Hematopoietic multipotent progenitor cell (in vitro differentiated cells): ENCODE measurements at regions not wholly inside any gene's neighbourhood (a gene's known extent, or its start where the extent isn't known, plus 50 kb on each side); places are given as distances from the start of the nearest gene placed in this dataset.
"Not testable (repeated sequence)": the region's sequence is repeated elsewhere in the genome, so short reads cannot be mapped to it uniquely, and the experiment has no call there.

Experiments used
- DNase-seq, 3 donors: peaks; one replicate each; pipeline ENCODE4 v3.0.0-alpha.2; 2011 to 2015; ENCODE audit warnings: low read depth in 2 of 3, low spot score in 2 of 3

- DNase-seq = no peak
Observed at GRCh38 chr1:100791586-100791985, 72.0 kb downstream of the VCAM1 start.

DNA sequence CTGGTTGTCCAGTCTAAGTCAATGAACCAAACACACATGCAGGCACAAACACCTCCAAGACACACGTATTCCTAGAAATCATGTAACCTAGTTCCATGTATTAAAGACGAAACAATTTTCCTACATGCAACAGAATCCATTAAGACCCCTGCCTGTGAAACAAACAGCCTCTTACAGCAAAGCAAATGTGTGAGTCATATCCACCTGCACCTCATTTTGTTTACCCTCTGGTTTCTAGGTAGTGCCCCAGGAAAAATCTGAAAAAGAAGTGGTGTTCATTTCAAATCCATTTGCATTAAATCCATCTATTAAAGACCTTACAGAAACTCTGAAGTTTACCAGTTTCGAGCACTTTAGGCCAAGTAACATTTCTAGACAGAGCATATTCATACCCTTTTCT, 74.1 kb downstream of the VCAM1 start:
- no peak for DNase-seq

DNA sequence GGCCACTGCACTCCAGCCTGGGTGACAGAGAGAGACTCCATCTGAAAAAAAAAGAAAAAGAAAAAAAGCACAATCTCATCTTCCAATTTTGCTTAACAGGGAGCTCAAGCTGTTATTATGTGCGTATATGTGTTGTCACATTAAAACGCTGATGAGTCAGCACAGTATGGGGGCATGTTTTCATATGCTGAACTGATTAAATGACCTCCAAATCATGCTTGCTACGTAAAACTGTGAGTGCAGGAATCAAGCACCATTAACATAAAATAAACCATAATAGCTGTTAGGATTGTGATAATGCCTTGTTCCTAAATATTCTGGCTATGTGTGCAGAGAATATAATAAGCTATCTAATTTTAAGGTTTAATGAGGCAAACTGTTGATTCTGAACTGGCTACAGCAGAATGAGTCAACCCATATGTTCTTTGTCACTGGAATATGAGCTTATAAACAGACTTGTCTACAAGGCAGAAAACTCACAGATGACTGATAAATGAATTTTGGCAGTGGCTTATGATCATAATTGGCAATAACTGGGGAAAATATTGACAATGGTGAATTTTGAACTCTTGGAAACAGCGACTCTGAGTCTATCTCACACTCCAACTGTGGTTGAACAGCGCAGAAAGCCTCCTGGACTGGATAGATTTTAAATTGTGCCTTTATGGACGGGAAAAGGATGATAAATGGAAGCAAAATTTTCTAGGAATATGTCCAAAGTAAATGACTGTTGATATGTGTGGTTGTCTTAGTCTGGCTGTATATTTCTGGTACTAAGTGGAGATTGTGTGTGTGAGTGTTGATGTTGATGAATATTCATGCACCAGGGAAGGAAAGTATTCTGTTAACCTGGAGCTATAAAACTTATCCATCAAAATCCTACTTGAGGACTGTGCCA, 75.5 kb downstream of the VCAM1 start:
- no peak for DNase-seq

GRCh38 chr1:100795646-100795985, 76.1 kb downstream of the VCAM1 start:
- DNase-seq = no peak

- DNase-seq = no peak
Observed at GRCh38 chr1:100796046-100796445, 76.5 kb downstream of the VCAM1 start.

- DNase-seq = no peak
Observed at GRCh38 chr1:100799548-100799947, 80.0 kb downstream of the VCAM1 start.

DNA sequence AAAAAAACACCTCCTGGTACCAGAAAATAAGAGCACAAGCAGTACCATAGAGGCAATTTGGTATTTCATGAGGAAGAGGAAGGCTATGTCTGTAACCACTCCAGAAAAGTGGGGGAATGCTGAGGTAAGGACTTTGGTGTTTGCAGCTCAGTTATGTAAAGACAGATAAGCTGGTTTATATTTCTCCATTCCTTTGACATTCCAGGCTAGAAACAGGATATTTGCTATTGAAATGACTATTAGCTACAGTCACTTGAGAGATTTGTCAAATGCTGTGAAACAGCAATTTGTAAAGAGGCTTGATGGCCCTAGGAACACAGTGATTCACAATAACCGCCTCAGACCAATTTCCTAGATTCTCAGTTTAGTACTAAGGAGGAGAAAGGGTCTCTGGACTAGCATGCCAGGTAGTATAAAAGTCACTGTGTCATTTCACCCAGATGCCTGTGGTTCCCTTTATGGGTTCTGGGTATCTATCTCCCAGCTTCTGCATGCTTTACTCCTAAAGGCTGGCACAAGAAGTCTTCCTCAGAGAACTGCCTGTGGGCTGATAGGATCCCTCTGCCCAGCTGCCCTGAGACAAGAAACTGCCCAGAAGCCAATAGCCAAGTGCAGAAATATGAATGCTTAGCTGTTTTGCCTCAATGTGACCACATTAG, 80.5 kb downstream of the VCAM1 start:
- DNase-seq = no peak

DNA sequence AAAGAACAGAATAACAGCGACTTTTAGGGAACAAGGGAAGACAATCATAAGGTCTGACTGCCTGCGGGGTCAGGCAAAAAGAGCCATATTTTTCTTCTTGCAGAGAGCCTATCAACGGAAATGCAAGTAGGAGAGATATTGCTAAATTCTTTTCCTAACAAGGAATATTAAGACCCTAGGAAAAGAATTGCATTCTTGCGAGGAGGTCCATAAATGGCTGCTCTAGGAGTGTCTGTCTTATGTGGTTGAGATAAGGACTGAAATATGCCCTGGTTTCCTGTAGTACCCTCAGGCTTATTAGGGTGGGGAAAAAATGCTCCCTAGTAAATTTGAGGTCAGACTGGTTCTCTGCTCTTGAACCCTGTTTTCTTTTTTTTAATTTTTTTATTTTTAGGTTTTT, 81.7 kb downstream of the VCAM1 start:
- peak in 1 of 3 donors; percentile 18 for DNase-seq

- not testable (repeated sequence) for DNase-seq
Observed at GRCh38 chr1:100803280-100803679, 83.7 kb downstream of the VCAM1 start.

- DNase-seq = no peak
Observed at GRCh38 chr1:100806601-100807000, 87.1 kb downstream of the VCAM1 start.

- no peak for DNase-seq
Observed at GRCh38 chr1:100810360-100810759, 84.3 kb downstream of the EXTL2 start.

DNA sequence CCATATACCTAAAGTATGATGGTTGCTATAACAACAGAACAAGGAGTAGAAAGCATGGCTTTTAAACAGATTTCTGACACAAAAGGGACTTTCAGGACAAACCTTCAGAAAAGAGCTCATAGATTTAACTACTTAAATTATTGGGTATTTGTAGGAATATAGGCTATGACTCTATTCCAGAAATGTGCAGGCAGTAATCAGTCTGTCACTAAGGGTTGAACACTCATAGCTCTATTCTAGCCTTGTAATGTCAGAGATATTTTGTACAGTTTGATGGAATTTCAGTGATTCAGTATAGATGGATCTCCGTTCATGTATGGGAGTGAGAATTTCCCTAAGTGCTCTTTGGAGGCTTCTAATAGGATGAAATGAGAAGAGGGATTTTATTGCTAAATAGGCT, 82.8 kb downstream of the EXTL2 start:
- no peak for DNase-seq

- peak in 1 of 3 donors; percentile 32 for DNase-seq
Observed at GRCh38 chr1:100814938-100815337, 79.7 kb downstream of the EXTL2 start.

DNA sequence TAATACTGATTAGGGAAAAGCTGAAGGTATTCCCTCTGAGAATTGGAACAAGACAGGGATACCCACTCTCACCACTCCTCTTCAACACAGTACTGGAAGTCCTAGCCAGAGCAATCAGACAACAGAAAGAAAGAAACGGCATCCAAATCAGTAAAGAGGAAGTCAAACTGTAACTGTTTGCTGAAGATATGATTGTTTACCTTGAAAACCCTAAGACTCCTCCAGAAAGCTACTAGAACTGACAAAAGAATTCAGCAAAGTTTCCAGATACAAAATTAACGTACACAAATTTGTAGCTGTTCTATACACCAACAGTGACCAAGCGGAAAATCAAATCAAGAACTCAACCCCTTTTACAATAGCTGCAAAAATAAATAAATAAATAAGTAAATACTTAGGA, 78.6 kb downstream of the EXTL2 start:
- peak in 2 of 3 donors; percentile 14 to 48 for DNase-seq

GRCh38 chr1:100820195-100820594, 74.4 kb downstream of the EXTL2 start:
- DNase-seq = not testable (repeated sequence)

DNA sequence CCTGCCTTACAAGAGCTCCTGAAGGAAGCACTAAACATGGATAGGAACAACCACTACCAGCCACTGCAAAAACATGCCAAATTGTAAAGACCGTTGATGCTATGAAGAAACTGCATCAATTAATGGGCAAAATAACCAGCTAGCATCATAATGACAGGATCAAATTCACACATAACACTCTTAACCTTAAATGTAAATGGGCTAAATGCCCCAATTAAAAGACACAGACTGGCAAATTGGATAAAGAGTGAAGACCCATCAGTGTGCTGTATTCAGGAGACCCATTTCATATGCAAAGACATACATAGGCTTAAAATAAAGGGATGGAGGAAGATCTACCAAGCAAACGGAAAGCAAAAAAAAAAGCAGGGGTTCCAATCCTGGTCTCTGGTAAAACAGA, 72.7 kb downstream of the EXTL2 start:
- not testable (repeated sequence) for DNase-seq
